GM10266 (cell line): ENCODE measurements at regions not wholly inside any gene's neighbourhood (a gene's known extent, or its start where the extent isn't known, plus 50 kb on each side); places are given as distances from the start of the nearest gene placed in this dataset.

Source experiments
- DNase-seq: peaks from one replicate; pipeline ENCODE4 v3.0.0; 2012; ENCODE audit errors: extremely low spot score
- TF ChIP-seq, protein P1 (sequence below): IDR thresholded peaks from 2 replicates; pipeline ENCODE4 v1.5.1; 2012; ENCODE audit warnings: mild to moderate bottlenecking, low read depth; ENCODE audit not compliant: control insufficient read depth, insufficient read depth; ENCODE audit errors: missing control alignments

DNA sequence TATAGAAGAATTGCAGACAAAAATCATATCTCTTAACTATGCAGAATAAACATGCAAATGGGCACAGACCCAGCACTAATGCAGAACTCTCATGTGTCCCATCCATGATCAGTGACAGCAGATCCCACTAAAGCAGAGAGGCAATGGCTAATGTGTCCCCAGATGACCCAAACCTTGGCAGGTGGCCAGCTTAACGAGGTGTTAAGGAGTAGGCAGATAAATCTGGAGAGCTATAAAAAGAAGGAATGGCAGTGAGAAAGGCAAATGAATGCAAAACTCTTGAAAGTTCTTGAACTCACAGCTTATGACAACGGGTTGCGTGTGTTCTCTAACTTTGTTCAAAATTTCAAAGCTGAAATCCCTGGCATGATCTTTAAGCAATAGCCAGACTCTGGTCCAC, 265.4 kb downstream of the RASEF start:
- DNase-seq, result no peak

DNA sequence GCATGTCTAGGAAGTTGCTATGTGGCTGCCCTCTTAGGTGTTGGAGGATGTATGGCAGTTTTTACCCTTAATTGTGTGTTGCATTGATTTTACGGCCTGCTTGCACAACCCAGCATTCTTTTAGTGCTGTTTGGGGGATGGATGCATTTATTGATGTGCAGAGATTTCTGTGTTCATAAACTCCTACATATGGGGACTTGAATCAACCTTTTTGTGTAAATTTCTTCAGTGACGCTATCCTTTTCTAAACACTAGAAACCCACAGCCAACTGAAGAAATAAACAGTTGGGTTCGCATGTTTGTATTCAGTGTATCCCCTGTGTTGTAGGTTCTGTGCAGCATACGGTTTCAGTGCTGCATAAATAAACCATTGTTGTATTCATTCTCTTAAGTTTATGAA, 263.7 kb downstream of the RASEF start:
- no peak for DNase-seq
- TF ChIP-seq, protein P1, sequence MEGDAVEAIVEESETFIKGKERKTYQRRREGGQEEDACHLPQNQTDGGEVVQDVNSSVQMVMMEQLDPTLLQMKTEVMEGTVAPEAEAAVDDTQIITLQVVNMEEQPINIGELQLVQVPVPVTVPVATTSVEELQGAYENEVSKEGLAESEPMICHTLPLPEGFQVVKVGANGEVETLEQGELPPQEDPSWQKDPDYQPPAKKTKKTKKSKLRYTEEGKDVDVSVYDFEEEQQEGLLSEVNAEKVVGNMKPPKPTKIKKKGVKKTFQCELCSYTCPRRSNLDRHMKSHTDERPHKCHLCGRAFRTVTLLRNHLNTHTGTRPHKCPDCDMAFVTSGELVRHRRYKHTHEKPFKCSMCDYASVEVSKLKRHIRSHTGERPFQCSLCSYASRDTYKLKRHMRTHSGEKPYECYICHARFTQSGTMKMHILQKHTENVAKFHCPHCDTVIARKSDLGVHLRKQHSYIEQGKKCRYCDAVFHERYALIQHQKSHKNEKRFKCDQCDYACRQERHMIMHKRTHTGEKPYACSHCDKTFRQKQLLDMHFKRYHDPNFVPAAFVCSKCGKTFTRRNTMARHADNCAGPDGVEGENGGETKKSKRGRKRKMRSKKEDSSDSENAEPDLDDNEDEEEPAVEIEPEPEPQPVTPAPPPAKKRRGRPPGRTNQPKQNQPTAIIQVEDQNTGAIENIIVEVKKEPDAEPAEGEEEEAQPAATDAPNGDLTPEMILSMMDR, result no peak

More for the DNA sequence above, 265.4 kb downstream of the RASEF start:
- TF ChIP-seq, protein P1, result no peak

DNA sequence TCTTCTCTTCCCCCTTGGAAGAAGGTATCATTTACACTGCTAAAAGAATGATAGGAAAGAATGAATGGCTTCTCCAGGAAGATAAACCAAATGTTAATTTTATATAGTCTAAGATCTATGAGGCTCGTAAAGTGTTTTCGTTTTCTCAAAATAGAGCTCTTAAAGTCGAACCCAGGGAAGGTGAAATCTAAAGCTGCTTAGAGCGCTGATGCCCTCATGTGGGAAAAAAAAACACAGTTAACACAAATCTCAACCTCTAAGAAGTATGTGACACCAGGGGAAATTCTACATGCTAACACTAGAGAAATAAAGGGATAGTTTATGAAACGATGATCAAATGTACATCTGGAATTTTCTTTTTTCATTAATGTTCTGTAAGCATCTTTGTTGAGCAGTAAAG, 257.9 kb downstream of the RASEF start:
- no peak for DNase-seq
- TF ChIP-seq, protein P1, result no peak

DNA sequence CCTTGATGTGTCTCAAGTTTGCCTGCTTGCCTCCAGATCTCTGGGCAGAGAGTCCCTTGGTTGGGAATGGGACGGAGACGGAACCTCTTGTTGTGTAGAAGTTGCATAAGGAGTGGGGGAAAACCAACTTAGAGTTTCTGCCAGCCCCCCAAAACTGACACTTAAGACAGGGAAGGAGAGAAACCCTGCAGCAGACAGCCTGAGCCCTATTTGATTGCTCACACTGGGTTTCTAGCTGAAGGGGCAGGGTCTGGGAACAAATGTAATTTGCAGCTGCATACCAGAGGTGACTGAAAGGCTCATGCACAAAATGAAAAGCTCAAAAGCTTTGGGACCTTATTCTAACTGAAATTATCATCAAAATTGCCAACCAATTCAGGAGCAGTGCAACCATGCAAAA, 254.5 kb downstream of the RASEF start:
- TF ChIP-seq, protein P1, result no peak
- no peak for DNase-seq

DNA sequence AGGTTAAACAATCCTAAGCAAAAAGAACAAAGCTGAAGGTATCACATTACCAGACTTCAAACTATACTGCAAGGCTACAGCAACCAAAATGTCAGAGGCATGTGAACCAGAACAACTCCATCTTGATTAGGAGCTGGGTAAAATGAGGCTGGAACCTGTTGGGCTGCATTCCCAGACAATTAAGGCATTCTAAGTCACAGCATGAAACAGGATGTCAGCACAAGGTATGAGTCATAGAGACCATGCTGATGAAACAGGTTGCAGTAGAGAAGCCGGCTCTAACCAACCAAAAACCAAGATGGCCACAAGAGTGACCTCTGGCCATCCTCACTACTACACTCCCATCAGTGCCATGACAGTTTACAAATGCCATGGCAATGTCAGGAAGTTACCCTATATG, 252.0 kb downstream of the RASEF start:
- TF ChIP-seq, protein P1, result no peak
- DNase-seq, result no peak

DNA sequence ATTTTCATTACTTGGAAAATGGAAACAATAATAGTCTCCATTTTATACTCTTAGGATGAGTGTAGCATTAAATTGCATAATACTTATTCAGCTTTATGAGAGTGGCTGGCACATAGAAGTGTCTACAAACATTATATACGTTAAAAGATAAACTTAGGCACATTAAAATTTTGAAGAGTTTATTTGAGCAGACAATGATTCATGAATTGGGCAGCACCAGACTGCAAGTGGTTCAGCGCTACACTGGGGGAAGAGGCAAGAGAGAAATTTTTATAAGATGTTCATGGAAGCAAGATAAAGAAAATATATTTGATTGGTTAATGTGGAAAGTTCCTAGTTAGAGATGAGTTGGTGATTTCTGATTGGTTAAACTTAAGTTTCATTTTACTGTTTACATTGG, 243.7 kb downstream of the RASEF start:
- TF ChIP-seq, protein P1, result no peak
- DNase-seq, result no peak

DNA sequence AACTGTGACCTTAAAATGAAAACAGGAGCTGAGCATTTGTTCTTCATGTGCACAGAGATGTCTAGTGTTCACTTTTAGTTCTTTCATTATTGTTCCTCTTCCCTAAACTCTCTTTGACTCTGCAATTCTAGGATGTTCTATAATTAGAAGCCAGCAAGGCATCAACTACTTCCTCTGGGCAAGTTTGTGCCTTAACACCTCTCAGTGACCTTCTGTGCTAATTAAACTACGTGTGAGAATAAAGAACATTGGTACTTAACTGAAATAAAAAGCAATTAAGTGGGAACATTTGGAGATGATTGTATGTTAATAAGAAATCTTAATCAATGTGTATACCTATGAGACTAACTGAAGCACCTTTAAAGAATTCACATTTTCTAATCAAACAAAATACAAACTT, 242.8 kb downstream of the RASEF start:
- TF ChIP-seq, protein P1, result no peak
- no peak for DNase-seq

DNA sequence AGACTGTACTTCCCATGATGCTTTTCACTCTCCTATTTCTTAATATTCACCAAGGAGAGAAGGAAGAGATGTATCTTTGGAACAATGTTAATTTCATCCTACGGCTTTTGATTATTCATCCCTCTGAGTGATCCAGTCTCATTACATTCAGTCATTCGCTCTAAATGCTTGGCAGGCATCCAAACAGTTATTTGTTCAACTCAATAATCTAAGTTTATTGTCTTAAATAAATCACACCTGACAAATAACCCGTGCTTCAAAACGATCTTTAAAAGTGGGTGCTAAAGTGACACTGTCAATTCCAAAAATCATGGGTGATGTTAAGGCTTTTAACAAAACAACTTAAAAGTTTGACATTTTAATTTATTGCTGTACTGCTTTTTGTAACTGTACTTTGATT, 233.1 kb downstream of the RASEF start:
- no peak for DNase-seq
- TF ChIP-seq, protein P1, result no peak
